ENCODE measurements at regions not wholly inside any gene's neighbourhood (a gene's known extent, or its start where the extent isn't known, plus 50 kb on each side); places are given as distances from the start of the nearest gene placed in this dataset.

GRCh38 chr12:22812531-22812930 is 187.6 kb downstream of the ETNK1 start:
- Histone ChIP-seq H3K23ac (ENCODE audit: insufficient read length, low read depth, low read length) (no peak overlapping the region), H2BK120ac (ENCODE audit: low read depth, low read length, poor library complexity, severe bottlenecking) (no peak overlapping the region), H3K23me2 (ENCODE audit: insufficient read length, low read depth, low read length, poor library complexity, severe bottlenecking) (no peaks in the 10 kb centered on the region), H3K27ac (ENCODE audit: insufficient read length, low read depth, low read length) (no peak overlapping the region), H3K14ac (ENCODE audit: insufficient read depth, low read length) (no peak overlapping the region), H4K20me1 (ENCODE audit: control insufficient read depth, insufficient read depth, insufficient read length) (no peaks in the 10 kb centered on the region), H3K79me2 (ENCODE audit: insufficient read depth, low read length) (no peaks in the 10 kb centered on the region), H2AFZ (ENCODE audit: low read length) (no peak overlapping the region), H3K27me3 (ENCODE audit: insufficient read depth, low read length) (no peaks in the 10 kb centered on the region), H4K5ac (ENCODE audit: insufficient read length, low read depth, low read length) (no peak overlapping the region), H3K56ac (ENCODE audit: insufficient read length, low read depth, low read length) (no peak overlapping the region), H3K79me1 (ENCODE audit: insufficient read depth, low read depth, low read length, poor library complexity, severe bottlenecking) (no peaks in the 10 kb centered on the region), H2BK5ac (ENCODE audit: insufficient read length, low read length) (no peak overlapping the region), H2BK12ac (ENCODE audit: insufficient read length, low read depth, low read length) (no peak overlapping the region), H3K4me1 (ENCODE audit: insufficient read depth, low read length) (no peaks in the 10 kb centered on the region), H2BK20ac (ENCODE audit: low read depth, low read length, poor library complexity, severe bottlenecking) (no peak overlapping the region), H4K91ac (ENCODE audit: insufficient read length, low read depth, low read length) (no peak overlapping the region), H2BK15ac (ENCODE audit: low read depth, low read length) (no peak overlapping the region), H3T11ph (ENCODE audit: low read length) (no peak overlapping the region), H3K9me3 (ENCODE audit: control insufficient read depth, low read depth, low read length) (no peaks in the 10 kb centered on the region), H3K9ac (ENCODE audit: extremely low read depth, insufficient read length, low read length) (no peak overlapping the region), H3K4me2 (ENCODE audit: insufficient read depth, insufficient read length, low read length) (no peak overlapping the region), H3K4ac (ENCODE audit: low read depth, low read length) (no peak overlapping the region), H4K8ac (replicated peaks; ENCODE audit: insufficient read length, low read depth, low read length) (no peak overlapping the region), H2AK5ac (ENCODE audit: insufficient read length, low read length) (no peak overlapping the region), H3K18ac (ENCODE audit: insufficient read length, low read depth, low read length) (no peak overlapping the region)
- WGBS (ENCODE audit: extremely low coverage, insufficient read length, low lambda C conversion rate), result no CpG with 5 or more reads among the region's 5 CpGs
- H3K4me1 Mint-ChIP-seq, result peaks cover 19 to 20% of the 10 kb centered on the region in 2 experiments
- H3K36me3 Mint-ChIP-seq (ENCODE audit: insufficient read depth in 1 of 3, low read depth in 3 of 3), result no peaks in the 10 kb centered on the region
- no peaks in the 10 kb centered on the region for H3K27me3 Mint-ChIP-seq (ENCODE audit: low read depth)
- DNase-seq, result no peak
- H3K9me3 Mint-ChIP-seq, result no peaks in the 10 kb centered on the region
- peak overlapping the region in 1 of 3 experiments; percentile 53; a peak in 1 of 7 replicates for H3K27ac Mint-ChIP-seq
- H3K4me3 Mint-ChIP-seq, result no peak overlapping the region
- TF ChIP-seq CTCF (conservative IDR thresholded peaks at IDR 0.05), result no peak
